Activated CD8-positive, alpha-beta memory T cell treated with anti-CD3 and anti-CD28 coated beads, Interleukin-2, amount 50 U/mL, for 24 hours (primary cell): ENCODE measurements at regions not wholly inside any gene's neighbourhood (a gene's known extent, or its start where the extent isn't known, plus 50 kb on each side); places are given as distances from the start of the nearest gene placed in this dataset.

Source experiments
- DNase-seq: peaks from one replicate; pipeline ENCODE4 v3.0.0-alpha.2; 2020; ENCODE audit errors: extremely low read depth

- DNase-seq = no peak
These were observed 56.3 kb upstream of the LNX1 start for GRCh38 chr4:53647547-53647946.

GRCh38 chr4:53646795-53647194 is 55.5 kb upstream of the LNX1 start:
- no peak for DNase-seq

GRCh38 chr4:53645108-53645507 is 53.8 kb upstream of the LNX1 start:
- DNase-seq = no peak

GRCh38 chr4:53644607-53645006 is 53.3 kb upstream of the LNX1 start:
- DNase-seq = no peak
